SU-DHL-6 (cell line): ENCODE measurements at regions not wholly inside any gene's neighbourhood (a gene's known extent, or its start where the extent isn't known, plus 50 kb on each side); places are given as distances from the start of the nearest gene placed in this dataset.

ENCODE experiments used
- H2AFZ ChIP-seq: fragments of 200-600 bp; sonication (generic); 2 replicates; pipeline ENCODE4 v1.6.1; 2014; ENCODE audit warnings: low read depth, mild to moderate bottlenecking, moderate library complexity, mixed read lengths, antibody characterized with exemption, low read length; ENCODE audit not compliant: severe bottlenecking
- H3F3A ChIP-seq: fragments of 200-600 bp; shearing (Covaris generic); 2 replicates; pipeline ENCODE4 v1.6.0; 2016; ENCODE audit warnings: antibody characterized with exemption, mild to moderate bottlenecking; ENCODE audit not compliant: insufficient read depth
- H3K27ac ChIP-seq: fragments of 200-600 bp; sonication (generic); 2 replicates; pipeline ENCODE4 v1.5.1; 2016; ENCODE audit warnings: low read depth, mild to moderate bottlenecking, low read length, moderate library complexity, mixed read lengths
- H3K27me3 ChIP-seq: fragments of 200-600 bp; sonication (generic), shearing (Covaris generic); 2 replicates; pipeline ENCODE4 v1.6.0; 2014; ENCODE audit warnings: mild to moderate bottlenecking, low read length
- H3K36me3 ChIP-seq: fragments of 200-600 bp; sonication (generic); 2 replicates; pipeline ENCODE4 v1.6.1; 2014; ENCODE audit warnings: mild to moderate bottlenecking, low read length, mixed read lengths
- H3K4me2 ChIP-seq: fragments of 300-600, 200-600 bp; shearing (Covaris generic), sonication (generic); 2 replicates; pipeline ENCODE4 v1.6.0; 2014; ENCODE audit warnings: low read length, low read depth, mild to moderate bottlenecking; ENCODE audit not compliant: poor library complexity, severe bottlenecking
- H3K4me3 ChIP-seq: fragments of 200-600 bp; sonication (generic); 2 replicates; pipeline ENCODE4 v1.5.1; 2014; ENCODE audit warnings: antibody characterized with exemption, low read length, mild to moderate bottlenecking, mixed read lengths; ENCODE audit not compliant: insufficient read depth, poor library complexity, severe bottlenecking
- H3K79me2 ChIP-seq: fragments of 200-600 bp; sonication (generic); 2 replicates; pipeline ENCODE4 v1.6.1; 2014; ENCODE audit warnings: mild to moderate bottlenecking, low read length, moderate library complexity; ENCODE audit not compliant: insufficient read depth
- H3K9ac ChIP-seq: fragments of 200-600 bp; sonication (generic); 2 replicates; pipeline ENCODE4 v1.7.0; 2014; ENCODE audit warnings: mild to moderate bottlenecking, low read length
- H3K9me2 ChIP-seq: fragments of 200-600 bp; sonication (generic); replicated peaks from 2 replicates; pipeline ENCODE4 v1.6.1; 2014; ENCODE audit warnings: low read length; ENCODE audit not compliant: insufficient read depth
- H3K9me3 ChIP-seq: fragments of 200-600 bp; sonication (generic); 2 replicates; pipeline ENCODE4 v1.6.1; 2014; ENCODE audit warnings: low read length, mixed read lengths; ENCODE audit not compliant: insufficient read depth
- H4K20me1 ChIP-seq: fragments of 200-600 bp; sonication (generic); 2 replicates; pipeline ENCODE4 v1.6.1; 2014; ENCODE audit warnings: low read depth, mild to moderate bottlenecking, antibody characterized with exemption, low read length, moderate library complexity, mixed read lengths
- EZH2phosphoT487 ChIP-seq: fragments of 200-600 bp; sonication (generic), shearing (Covaris generic); conservative IDR thresholded peaks from 2 replicates; pipeline ENCODE4 v1.6.1; 2018; ENCODE audit warnings: mild to moderate bottlenecking, antibody characterized with exemption, low read length, moderate library complexity, mixed read lengths
- TF ChIP-seq, protein P1 (sequence below): fragments of 200-600 bp; sonication (generic); IDR thresholded peaks from one replicate; pipeline ENCODE4 v1.5.1; 2017; ENCODE audit warnings: antibody characterized with exemption, mild to moderate bottlenecking, low read length, moderate library complexity; ENCODE audit not compliant: insufficient read depth, poor library complexity, severe bottlenecking

DNA sequence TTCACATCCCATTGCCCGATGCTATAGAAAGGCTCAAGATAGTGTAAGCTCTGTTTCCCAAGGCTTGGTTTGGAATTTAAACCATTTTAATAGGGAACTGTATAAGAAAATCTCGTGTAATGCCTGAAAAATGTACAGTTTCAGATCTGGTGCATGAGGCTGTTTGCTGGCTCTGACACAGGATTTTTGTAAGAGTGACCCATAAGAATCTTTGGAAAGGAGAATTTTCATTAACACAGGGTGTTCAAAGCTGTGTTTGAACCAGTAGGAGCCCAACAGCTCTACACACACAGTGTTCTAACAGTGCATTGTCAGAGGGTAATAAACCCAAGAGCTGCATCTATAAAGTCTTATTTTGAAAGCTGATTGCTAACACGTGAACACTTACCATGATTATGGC, 293.5 kb downstream of the PRL start:
- TF ChIP-seq, protein P1, sequence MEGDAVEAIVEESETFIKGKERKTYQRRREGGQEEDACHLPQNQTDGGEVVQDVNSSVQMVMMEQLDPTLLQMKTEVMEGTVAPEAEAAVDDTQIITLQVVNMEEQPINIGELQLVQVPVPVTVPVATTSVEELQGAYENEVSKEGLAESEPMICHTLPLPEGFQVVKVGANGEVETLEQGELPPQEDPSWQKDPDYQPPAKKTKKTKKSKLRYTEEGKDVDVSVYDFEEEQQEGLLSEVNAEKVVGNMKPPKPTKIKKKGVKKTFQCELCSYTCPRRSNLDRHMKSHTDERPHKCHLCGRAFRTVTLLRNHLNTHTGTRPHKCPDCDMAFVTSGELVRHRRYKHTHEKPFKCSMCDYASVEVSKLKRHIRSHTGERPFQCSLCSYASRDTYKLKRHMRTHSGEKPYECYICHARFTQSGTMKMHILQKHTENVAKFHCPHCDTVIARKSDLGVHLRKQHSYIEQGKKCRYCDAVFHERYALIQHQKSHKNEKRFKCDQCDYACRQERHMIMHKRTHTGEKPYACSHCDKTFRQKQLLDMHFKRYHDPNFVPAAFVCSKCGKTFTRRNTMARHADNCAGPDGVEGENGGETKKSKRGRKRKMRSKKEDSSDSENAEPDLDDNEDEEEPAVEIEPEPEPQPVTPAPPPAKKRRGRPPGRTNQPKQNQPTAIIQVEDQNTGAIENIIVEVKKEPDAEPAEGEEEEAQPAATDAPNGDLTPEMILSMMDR = no peak
- no peak for TF ChIP-seq EZH2phosphoT487
- no peaks in the 10 kb centered on the region for H3K27me3 ChIP-seq
- no peaks in the 10 kb centered on the region for H3K36me3 ChIP-seq
- no peak overlapping the region for H3K9ac ChIP-seq
- no peak overlapping the region for H2AFZ ChIP-seq
- H3K9me2 ChIP-seq = no peaks in the 10 kb centered on the region
- H3K79me2 ChIP-seq = no peaks in the 10 kb centered on the region
- H3K4me3 ChIP-seq = no peak overlapping the region
- no peaks in the 10 kb centered on the region for H3F3A ChIP-seq
- H3K4me2 ChIP-seq = no peak overlapping the region
- H3K27ac ChIP-seq = no peak overlapping the region
- H3K9me3 ChIP-seq = no peaks in the 10 kb centered on the region
- no peaks in the 10 kb centered on the region for H4K20me1 ChIP-seq

DNA sequence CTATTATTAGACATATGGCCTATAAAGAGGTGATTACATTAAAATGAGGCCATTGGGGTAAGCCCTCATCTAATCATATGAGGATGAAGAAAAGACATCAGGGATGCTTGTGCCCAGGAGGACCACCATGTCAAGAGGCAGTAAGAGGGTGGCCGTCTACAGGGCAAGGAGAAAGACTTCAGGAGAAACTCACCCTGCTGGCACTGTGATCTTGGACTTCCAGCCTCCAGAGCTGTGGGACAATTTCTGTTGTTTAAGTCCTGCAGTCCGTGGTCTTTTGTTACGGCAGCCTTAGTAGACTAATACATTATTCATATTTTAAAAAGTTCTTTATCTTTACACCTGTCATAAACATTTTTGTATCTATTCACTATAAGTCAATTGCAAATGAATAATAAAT, 290.0 kb downstream of the PRL start:
- TF ChIP-seq EZH2phosphoT487 = no peak
- no peak overlapping the region for H3K9ac ChIP-seq
- H3K9me2 ChIP-seq = no peaks in the 10 kb centered on the region
- H3K36me3 ChIP-seq = no peaks in the 10 kb centered on the region
- no peaks in the 10 kb centered on the region for H4K20me1 ChIP-seq
- H3F3A ChIP-seq = no peaks in the 10 kb centered on the region
- no peaks in the 10 kb centered on the region for H3K9me3 ChIP-seq
- H3K4me2 ChIP-seq = no peak overlapping the region
- H3K27ac ChIP-seq = no peak overlapping the region
- no peaks in the 10 kb centered on the region for H3K79me2 ChIP-seq
- H3K27me3 ChIP-seq = no peaks in the 10 kb centered on the region
- no peak overlapping the region for H2AFZ ChIP-seq
- no peak overlapping the region for H3K4me3 ChIP-seq

DNA sequence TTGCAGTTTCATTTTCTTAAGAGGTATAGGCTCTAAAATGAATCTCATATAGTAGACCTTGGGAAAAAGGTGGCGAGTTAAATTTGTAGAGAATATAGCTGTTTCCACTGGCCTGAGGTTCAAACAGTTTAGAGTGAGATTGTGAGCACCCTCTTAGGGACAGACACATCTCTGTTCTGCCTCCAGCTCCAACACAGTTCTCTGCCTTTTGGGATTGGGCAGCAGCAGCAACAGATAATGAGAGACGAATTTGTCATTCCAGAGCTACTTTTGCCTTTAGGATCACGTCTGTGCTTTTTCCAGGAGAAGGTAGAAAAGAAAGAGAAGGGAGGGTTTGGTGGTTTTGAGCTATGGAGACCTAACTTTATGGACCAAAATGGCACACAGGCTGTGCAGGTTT, 289.4 kb downstream of the PRL start:
- H3K79me2 ChIP-seq = no peaks in the 10 kb centered on the region
- H3K36me3 ChIP-seq = no peaks in the 10 kb centered on the region
- no peak overlapping the region for H3K27ac ChIP-seq
- H3K9me3 ChIP-seq = no peaks in the 10 kb centered on the region
- H3K9me2 ChIP-seq = no peaks in the 10 kb centered on the region
- no peak overlapping the region for H3K4me3 ChIP-seq
- H3K4me2 ChIP-seq = no peak overlapping the region
- no peak for TF ChIP-seq EZH2phosphoT487
- TF ChIP-seq, protein P1 = no peak
- H3K9ac ChIP-seq = no peak overlapping the region
- no peaks in the 10 kb centered on the region for H3K27me3 ChIP-seq
- no peak overlapping the region for H2AFZ ChIP-seq
- no peaks in the 10 kb centered on the region for H3F3A ChIP-seq
- no peaks in the 10 kb centered on the region for H4K20me1 ChIP-seq

DNA sequence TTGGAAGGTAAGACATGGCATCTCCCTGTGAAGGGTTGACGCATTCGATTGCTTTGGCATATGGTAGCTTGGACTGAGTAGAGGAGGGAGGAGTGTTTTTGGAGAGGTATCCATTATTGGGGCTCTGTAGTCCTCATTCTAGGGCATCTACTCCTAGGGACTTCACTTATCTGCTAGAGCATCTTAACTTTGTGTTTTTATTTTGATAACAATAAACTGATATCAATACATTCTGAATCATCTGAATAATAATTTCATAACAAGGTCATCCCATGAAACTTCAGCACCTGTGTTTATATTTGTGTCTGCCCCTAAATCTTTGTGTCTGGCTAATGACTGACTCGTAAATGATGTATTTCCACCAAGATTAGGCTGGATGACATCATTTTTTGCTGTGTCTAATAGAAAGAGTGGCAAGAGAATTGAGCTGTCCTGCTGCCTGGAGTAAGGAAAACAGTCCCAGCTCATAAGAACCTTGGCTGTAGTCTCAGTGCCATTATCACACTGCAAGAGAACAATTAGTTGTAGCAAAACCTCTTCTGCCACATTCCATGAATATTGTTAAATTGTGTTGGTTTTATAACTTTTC, 288.5 kb downstream of the PRL start:
- Histone ChIP-seq H3K9ac (no peak overlapping the region), H4K20me1 (no peaks in the 10 kb centered on the region), H3K79me2 (no peaks in the 10 kb centered on the region), H3K4me2 (no peak overlapping the region), H3K27me3 (no peaks in the 10 kb centered on the region), H3K36me3 (no peaks in the 10 kb centered on the region), H3K9me2 (no peaks in the 10 kb centered on the region), H3F3A (no peaks in the 10 kb centered on the region), H3K9me3 (no peaks in the 10 kb centered on the region), H3K27ac (no peak overlapping the region), H2AFZ (no peak overlapping the region), H3K4me3 (no peak overlapping the region)
- no peak for TF ChIP-seq EZH2phosphoT487
- TF ChIP-seq, protein P1 = no peak
